Activated naive CD4-positive, alpha-beta T cell treated with anti-CD3 and anti-CD28 coated beads for 36 hours (primary cell): ENCODE measurements at regions not wholly inside any gene's neighbourhood (a gene's known extent, or its start where the extent isn't known, plus 50 kb on each side); places are given as distances from the start of the nearest gene placed in this dataset.

Experiments used
- CTCF ChIA-PET: fragments of 350-600 bp; sonication (Branson Sonifier 250); formaldehyde crosslinking; loops from one replicate; lab custom pipeline; 2021; ENCODE audit warnings: antibody characterized with exemption; lab: Charles Lee
- DNase-seq: peaks from one replicate; pipeline ENCODE4 v3.0.0-alpha.2; 2020
- H3K27ac Mint-ChIP-seq: one replicate; pipeline ENCODE4 v1.8.0; 2021; ENCODE audit warnings: mild to moderate bottlenecking, mixed read lengths
- H3K27me3 Mint-ChIP-seq: one replicate; pipeline ENCODE4 v1.8.0; 2021; ENCODE audit warnings: low read depth, mixed read lengths
- H3K36me3 Mint-ChIP-seq: one replicate; pipeline ENCODE4 v1.8.0; 2021; ENCODE audit warnings: low read depth, mixed read lengths
- H3K4me1 Mint-ChIP-seq: one replicate; pipeline ENCODE4 v1.8.0; 2021; ENCODE audit warnings: low read depth, mixed read lengths
- H3K4me3 Mint-ChIP-seq: one replicate; pipeline ENCODE4 v1.8.0; 2021; ENCODE audit warnings: mild to moderate bottlenecking, moderate library complexity, mixed read lengths
- H3K9me3 Mint-ChIP-seq: one replicate; pipeline ENCODE4 v1.8.0; 2021; ENCODE audit warnings: mixed read lengths
- intact Hi-C: fragments of 100-400 bp; cut with micrococcal nuclease; formaldehyde crosslinking; loops from one replicate; pipeline ENCODE4 v1.15.1; 2023

DNA sequence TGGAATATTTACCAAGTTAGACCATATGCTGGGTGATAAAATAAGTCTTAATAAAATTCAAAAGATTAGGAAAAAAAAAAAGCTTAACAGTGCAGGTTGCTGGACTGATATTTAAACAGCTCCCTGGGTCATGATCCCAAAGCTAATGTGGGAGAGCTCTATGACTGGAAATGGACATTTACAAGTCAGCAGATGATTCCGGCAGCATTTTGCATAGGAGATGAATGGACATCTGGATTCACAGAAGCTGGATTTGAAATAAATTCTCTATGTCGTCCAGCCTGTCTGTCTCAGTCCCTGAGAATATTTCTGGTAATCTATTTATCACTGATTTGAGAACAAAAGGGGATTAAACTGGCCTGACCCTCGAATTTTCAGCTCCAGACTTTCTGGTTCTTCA is 52.3 kb upstream of the KLHL25 start:
- peaks cover 6% of the 10 kb centered on the region for H3K27me3 Mint-ChIP-seq
- H3K9me3 Mint-ChIP-seq = peaks cover 1% of the 10 kb centered on the region
- no peaks in the 10 kb centered on the region for H3K36me3 Mint-ChIP-seq
- CTCF ChIA-PET = interaction anchor here (0.5 to 1.1 kb wide), 3 partner anchors 15 to 210 kb away, joined by 3 to 4 read pairs (median 3); no protein-coding TSS in a partner anchor
- no peak overlapping the region for H3K27ac Mint-ChIP-seq
- no peak for DNase-seq
- intact Hi-C loops = no loop called here
- H3K4me1 Mint-ChIP-seq = no peaks in the 10 kb centered on the region
- no peak overlapping the region for H3K4me3 Mint-ChIP-seq

DNA sequence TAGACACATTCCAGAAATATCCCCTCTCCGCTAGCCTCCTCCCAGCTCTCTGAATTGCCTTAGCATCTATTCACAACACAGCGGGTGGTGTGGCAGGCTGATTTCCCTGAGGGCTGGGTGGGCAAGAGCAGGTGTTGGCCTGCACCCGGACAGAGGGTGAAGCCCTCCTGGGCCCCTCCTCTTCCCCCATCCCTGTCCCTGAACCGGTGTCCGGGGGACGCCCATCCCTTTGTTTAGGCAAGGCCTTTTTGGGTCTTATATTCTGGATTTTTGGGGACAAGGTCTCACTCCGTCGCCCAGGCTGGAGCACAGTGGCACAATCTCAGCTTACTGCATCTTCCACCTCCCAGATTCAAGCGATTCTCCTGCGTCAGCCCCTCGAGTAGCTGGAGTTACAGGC is 55.2 kb upstream of the KLHL25 start:
- no peaks in the 10 kb centered on the region for H3K36me3 Mint-ChIP-seq
- peaks cover 9% of the 10 kb centered on the region for H3K27me3 Mint-ChIP-seq
- H3K4me1 Mint-ChIP-seq = peaks cover 2% of the 10 kb centered on the region
- H3K27ac Mint-ChIP-seq = no peak overlapping the region
- no peak for DNase-seq
- peaks cover 1% of the 10 kb centered on the region for H3K9me3 Mint-ChIP-seq
- CTCF ChIA-PET = no interaction called here
- H3K4me3 Mint-ChIP-seq = no peak overlapping the region
- intact Hi-C loops = loop anchor here (10.0 kb wide), 1 partner anchor 1755 kb away; no protein-coding TSS in a partner anchor

DNA sequence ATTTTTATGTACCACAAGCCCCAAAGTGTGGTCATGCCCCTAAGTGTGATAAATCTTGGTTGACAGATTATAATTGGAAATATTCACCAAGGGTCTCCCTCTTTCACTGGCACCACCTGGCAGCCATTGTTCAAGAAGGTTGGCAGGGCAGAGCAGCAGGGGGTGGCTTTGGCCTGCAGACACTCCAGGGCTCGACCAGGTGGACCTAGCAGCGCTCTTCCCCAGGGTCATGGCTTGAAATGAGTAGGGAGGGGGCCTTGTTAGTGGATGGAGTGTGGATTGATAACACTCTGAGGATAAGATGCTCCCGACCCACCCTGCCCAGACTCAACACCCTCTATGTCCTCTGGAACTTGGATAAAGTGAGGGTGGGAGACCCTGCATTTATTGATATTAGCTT is 58.2 kb upstream of the KLHL25 start:
- Mint-ChIP-seq H3K36me3 (no peaks in the 10 kb centered on the region), H3K4me3 (no peak overlapping the region), H3K27me3 (peaks cover 5% of the 10 kb centered on the region), H3K27ac (no peak overlapping the region), H3K4me1 (peaks cover 2% of the 10 kb centered on the region), H3K9me3 (no peaks in the 10 kb centered on the region)
- CTCF ChIA-PET = interaction anchor here (1.5 kb wide), 1 partner anchor 13 kb away, joined by 6 read pairs; no protein-coding TSS in a partner anchor
- DNase-seq = no peak
- intact Hi-C loops = loop anchor here (10.0 kb wide), 1 partner anchor 1752 kb away; no protein-coding TSS in a partner anchor

DNA sequence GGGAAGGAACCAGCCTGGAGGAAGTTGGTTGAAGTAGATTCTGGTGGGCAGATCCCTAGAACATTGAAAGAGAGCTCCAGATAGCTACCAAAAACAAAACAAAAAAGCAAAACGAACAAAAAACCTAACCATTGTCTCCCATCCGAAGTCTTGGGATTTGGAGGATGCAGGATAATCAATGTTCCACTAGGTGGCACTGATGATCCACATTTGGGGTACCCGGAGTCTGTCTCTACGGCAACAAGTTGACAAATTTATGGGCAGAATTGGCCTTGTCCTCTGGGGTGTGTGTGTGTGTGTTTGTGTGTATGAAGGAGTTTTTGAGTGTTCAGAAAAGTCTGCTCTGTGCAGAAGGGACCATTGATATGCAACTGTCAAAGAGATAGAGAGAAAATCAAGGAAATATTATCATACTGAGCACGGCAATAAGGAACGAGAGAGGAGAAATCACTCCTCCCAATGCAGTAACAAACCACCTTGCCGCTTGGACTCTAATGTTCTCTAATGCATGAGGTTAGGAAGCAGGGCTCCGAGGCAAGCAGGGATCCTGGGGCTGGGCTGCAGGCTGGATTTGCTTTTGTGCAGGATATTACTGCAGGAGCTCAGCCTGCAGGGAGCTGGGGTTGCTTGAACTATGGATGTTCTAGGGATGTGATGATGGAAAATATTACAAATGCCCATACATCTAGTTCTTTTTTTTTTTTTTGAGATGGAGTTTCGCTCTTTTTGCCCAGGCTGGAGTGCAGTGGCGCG is 59.8 kb upstream of the KLHL25 start:
- Mint-ChIP-seq H3K4me1 (peaks cover 2% of the 10 kb centered on the region), H3K27ac (no peak overlapping the region), H3K36me3 (no peaks in the 10 kb centered on the region), H3K4me3 (no peak overlapping the region), H3K9me3 (no peaks in the 10 kb centered on the region), H3K27me3 (peaks cover 13% of the 10 kb centered on the region)
- peak; percentile 71 for DNase-seq
- intact Hi-C loops = loop anchor here (5.0 to 10.0 kb wide), 2 partner anchors 378 to 1750 kb away; no protein-coding TSS in a partner anchor
- CTCF ChIA-PET = interaction anchor here (0.6 to 1.5 kb wide), 11 partner anchors 12 to 488 kb away, joined by 3 to 6 read pairs (median 3); no protein-coding TSS in a partner anchor

DNA sequence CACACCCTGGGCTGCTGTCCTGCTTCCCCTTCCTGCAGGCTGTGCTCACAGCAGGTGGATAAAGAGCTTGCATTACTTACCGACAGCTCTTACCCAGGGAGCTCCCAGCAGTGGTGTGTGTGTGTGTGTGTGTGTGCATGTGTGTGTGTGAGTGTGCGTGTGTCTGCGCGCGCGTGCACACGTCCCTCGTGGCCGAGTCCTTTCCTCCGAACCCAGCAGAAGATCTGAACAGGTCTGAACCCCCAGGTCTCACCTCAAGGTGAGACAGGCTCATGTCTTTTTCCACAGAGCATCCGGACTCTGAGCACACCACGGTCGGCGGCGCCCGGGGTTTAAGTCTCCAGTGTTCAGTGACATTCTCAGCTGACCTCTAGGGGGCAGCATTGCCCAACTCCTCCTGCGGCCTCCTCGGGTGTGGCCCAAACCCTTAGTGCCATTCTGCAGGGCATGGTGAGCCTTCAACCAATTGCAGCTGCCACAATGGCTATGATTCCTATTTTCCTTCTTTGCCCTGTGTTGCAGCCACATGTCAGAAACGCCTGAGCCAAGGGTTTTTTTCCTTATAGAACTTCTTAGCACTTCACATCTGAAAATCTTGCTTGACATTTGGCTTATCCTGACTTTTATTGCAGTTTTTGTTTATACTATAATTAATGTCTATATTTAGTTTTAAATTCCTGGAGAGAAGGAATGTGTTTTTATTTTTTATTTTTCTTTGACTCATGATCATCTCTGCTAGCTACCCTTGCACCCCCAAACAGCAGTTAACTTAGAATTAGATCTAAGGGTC is 64.1 kb upstream of the KLHL25 start:
- H3K36me3 Mint-ChIP-seq = no peaks in the 10 kb centered on the region
- peak; percentile 87 for DNase-seq
- H3K4me3 Mint-ChIP-seq = peak overlapping the region; percentile 67
- H3K27me3 Mint-ChIP-seq = peaks cover 13% of the 10 kb centered on the region
- no peak overlapping the region for H3K27ac Mint-ChIP-seq
- intact Hi-C loops = loop anchor here (2.0 to 10.0 kb wide), 4 partner anchors 374 to 1746 kb away; no protein-coding TSS in a partner anchor
- peaks cover 2% of the 10 kb centered on the region for H3K4me1 Mint-ChIP-seq
- no peaks in the 10 kb centered on the region for H3K9me3 Mint-ChIP-seq
- CTCF ChIA-PET = interaction anchor here (0.6 to 1.4 kb wide), 14 partner anchors 11 to 1060 kb away, joined by 3 to 7 read pairs (median 3); no protein-coding TSS in a partner anchor

DNA sequence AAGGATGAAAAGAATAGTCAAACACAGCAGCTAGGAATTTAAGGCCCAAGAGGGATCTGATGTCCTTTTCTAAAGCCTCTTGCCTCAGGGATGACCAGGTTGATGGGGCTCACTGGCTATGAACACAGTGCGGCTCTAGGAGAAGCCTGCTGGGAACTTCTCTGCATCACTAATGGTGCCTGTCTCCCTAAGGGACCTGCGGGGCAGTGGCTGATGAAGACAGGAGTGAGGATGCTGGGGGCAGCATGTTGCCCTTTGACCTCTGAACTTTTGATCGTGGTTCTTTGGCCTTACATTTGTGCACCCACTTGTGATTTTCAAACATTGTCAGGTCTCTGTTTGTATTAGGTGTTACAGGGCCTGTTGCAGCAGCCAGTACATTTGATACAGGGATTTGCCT is 64.9 kb upstream of the KLHL25 start:
- DNase-seq = no peak
- Mint-ChIP-seq H3K27me3 (peaks cover 8% of the 10 kb centered on the region), H3K36me3 (no peaks in the 10 kb centered on the region), H3K9me3 (no peaks in the 10 kb centered on the region), H3K27ac (no peak overlapping the region), H3K4me1 (no peaks in the 10 kb centered on the region), H3K4me3 (no peak overlapping the region)
- intact Hi-C loops = loop anchor here (2.0 to 10.0 kb wide), 4 partner anchors 373 to 1745 kb away; no protein-coding TSS in a partner anchor
- CTCF ChIA-PET = interaction anchor here (0.6 to 1.2 kb wide), 4 partner anchors 143 to 1059 kb away, joined by 3 read pairs; no protein-coding TSS in a partner anchor

DNA sequence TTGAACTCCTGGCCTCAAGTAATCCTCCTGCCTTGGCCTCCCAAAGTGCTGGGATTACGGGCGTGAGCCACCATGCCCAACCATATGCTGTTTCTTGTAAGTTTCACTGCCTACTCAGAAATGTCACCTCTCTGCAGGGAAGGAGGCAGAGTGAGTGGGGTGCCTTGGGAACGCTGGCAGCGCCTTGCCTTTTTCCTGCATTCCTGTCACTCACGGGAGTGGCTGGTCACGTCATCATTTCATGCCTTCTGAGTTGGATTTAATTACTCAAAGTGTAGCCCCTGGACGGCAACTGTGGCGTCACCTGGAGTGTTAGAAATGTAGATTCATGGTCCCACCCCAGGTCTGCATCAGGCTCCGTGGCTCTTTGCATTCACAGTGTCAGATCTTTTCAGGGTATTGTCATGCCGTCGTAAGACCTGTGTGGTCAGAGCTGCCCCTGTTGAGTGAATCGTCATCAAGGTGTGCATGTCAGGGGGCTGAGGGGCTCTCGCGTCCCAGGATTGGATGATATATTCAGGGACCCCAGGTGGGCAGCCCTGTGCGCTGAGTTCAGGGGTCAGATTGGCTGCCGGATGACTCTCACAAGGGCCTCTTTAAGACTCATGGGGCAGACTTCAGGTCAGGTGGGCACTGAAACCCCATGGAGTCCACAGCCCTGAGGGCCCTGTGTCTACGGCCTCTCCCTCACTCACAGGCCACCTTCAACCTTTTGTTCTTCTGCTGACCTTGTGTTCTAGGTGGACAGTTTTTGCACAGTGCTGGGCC is 65.9 kb upstream of the KLHL25 start:
- no peak overlapping the region for H3K27ac Mint-ChIP-seq

DNA sequence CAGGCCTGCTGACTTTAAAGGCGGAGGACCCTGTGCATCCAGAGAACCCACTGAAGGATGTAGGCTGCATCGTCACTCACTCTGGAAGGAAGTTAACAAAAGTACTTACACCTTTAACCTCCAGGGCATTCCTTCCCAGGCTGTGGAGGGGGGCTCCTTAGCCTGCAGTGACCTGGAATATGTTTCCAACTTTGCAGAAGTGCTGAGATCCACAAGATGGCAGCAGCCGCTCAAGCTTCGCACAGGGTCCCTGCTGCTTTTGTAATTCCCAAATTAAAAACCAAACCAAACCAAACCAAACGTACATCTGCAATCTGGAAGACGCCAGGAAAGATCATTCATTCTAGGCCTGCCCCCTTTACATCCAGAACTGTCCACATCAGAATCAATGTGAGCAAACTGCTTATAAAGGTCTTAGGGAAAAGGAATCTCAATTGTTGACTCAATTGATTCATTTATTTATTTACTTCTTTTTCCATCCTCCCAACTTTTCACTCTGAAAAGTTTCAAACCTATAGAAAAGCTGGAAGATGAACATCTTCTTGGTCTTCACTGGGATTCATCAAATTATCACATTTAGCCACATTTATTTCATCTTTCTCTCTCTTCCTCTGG is 70.5 kb upstream of the KLHL25 start:
- Mint-ChIP-seq H3K27ac (no peak overlapping the region), H3K9me3 (no peaks in the 10 kb centered on the region), H3K4me3 (no peak overlapping the region), H3K36me3 (no peaks in the 10 kb centered on the region), H3K27me3 (no peaks in the 10 kb centered on the region), H3K4me1 (no peaks in the 10 kb centered on the region)
- CTCF ChIA-PET = interaction anchor here (1.2 to 2.2 kb wide), 3 partner anchors 11 to 361 kb away, joined by 3 to 6 read pairs (median 3); no protein-coding TSS in a partner anchor
- intact Hi-C loops = no loop called here
- DNase-seq = peak; percentile 41

More for the DNA sequence above, 65.9 kb upstream of the KLHL25 start:
- Mint-ChIP-seq H3K36me3 (no peaks in the 10 kb centered on the region), H3K9me3 (no peaks in the 10 kb centered on the region), H3K4me1 (no peaks in the 10 kb centered on the region), H3K4me3 (no peak overlapping the region), H3K27me3 (peaks cover 8% of the 10 kb centered on the region)
- DNase-seq = no peak
- CTCF ChIA-PET = no interaction called here
- intact Hi-C loops = no loop called here

DNA sequence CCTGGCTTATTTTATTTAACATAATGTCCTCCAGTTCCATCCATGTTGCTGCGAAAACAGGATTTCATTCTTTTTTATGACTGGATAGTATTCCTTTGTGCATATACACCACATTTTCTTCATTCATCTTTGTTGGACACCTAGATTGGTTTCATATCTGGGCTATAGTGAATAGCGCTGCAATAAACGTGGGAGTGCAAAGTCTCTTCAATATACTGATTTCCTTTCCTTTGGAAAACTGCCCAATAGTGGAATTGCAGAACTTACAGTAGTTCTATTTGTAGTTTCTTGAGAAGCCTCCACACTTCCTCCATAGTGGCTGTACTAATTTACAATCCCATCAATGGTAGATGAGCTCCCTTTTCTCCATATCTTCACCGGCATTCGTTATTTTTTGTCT is 72.5 kb upstream of the KLHL25 start:
- Mint-ChIP-seq H3K4me3 (no peak overlapping the region), H3K27me3 (peaks cover 2% of the 10 kb centered on the region), H3K36me3 (no peaks in the 10 kb centered on the region), H3K27ac (no peak overlapping the region), H3K4me1 (no peaks in the 10 kb centered on the region), H3K9me3 (no peaks in the 10 kb centered on the region)
- DNase-seq = no peak
- CTCF ChIA-PET = interaction anchor here (2.2 kb wide), 1 partner anchor 13 kb away, joined by 6 read pairs; no protein-coding TSS in a partner anchor
- intact Hi-C loops = no loop called here

DNA sequence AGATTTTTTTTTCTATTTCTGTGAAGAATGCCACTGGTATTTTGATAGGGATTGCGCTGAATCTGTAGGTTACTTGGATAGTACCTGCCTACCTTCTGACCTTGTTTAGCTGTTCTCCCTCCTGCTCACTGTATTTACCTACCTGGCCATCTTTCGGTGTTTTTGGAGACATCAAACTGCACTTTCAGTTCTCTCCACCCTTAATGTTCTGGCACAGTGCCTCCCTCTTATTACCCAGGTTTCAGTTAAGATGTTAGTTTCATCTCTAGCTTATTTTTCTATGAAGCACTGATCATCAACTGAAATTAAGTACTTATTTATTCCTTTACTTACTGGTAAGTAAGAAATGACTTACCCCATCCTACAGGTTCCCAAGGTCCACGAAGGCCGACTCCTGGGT is 74.4 kb upstream of the KLHL25 start:
- Mint-ChIP-seq H3K9me3 (no peaks in the 10 kb centered on the region), H3K36me3 (no peaks in the 10 kb centered on the region), H3K4me1 (no peaks in the 10 kb centered on the region), H3K27me3 (peaks cover 5% of the 10 kb centered on the region), H3K4me3 (no peak overlapping the region), H3K27ac (no peak overlapping the region)
- CTCF ChIA-PET = no interaction called here
- no peak for DNase-seq
- intact Hi-C loops = no loop called here

DNA sequence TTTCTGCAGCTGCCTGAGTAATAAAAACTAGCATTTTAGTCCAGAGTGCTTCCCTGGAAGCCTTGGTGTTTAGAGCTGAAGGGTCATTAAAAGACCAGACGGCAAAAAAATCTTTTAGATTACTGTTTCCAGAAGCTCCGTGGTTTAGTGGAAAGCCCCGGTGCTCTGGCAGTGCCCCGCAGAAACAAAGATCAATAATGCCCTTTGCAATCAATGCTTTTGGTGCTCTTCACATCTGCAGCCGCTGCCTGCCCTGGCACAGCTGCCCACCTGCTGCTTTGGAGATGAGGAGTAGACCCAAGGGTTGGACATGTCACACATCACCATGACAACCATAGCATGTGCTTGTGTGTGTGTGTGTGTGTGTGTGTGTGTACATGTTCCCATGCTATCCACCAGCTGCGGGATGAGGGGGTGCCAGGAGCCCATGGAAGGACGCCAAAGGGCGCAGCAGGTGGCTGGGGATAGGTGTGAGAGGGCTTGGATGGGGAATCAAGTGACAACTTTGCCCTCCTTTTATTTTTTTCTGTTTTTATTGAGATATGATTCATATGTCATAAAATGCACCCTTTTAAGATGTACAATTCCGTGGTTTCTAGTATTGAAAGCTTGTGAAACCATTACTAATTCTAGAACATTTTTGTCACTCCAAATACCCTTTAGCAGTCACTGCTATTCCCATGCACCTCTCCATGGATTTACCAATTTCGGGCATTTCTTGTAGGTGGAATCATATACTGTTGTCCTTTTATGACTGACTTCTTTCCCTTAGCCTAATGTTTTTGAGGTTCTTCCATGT is 75.7 kb upstream of the KLHL25 start:
- intact Hi-C loops = no loop called here
- no peak overlapping the region for H3K27ac Mint-ChIP-seq
- DNase-seq = no peak
- H3K27me3 Mint-ChIP-seq = peaks cover 5% of the 10 kb centered on the region
- H3K36me3 Mint-ChIP-seq = no peaks in the 10 kb centered on the region
- no peaks in the 10 kb centered on the region for H3K4me1 Mint-ChIP-seq
- no peak overlapping the region for H3K4me3 Mint-ChIP-seq
- H3K9me3 Mint-ChIP-seq = no peaks in the 10 kb centered on the region
- CTCF ChIA-PET = interaction anchor here (1.0 kb wide), 1 partner anchor 15 kb away, joined by 6 read pairs; no protein-coding TSS in a partner anchor
